GM12878 (cell line): ENCODE measurements at regions not wholly inside any gene's neighbourhood (a gene's known extent, or its start where the extent isn't known, plus 50 kb on each side); places are given as distances from the start of the nearest gene placed in this dataset.

Source experiments
- BHLHE40 ChIP-seq, 2 experiments: fragments of 450-650 bp in 1 of 2; IDR thresholded peaks; 2 replicates each; pipeline ENCODE4 v1.6.1; 2011 to 2017; ENCODE audit warnings: low read depth in 2 of 2, borderline replicate concordance in 1 of 2, improper control_type of control experiment in 1 of 2, low read length in 1 of 2, mild to moderate bottlenecking in 1 of 2
- CTCF ChIP-seq, 3 experiments: IDR thresholded peaks in 2 of 3; conservative IDR thresholded peaks in 1 of 3; 2 replicates each; pipeline ENCODE4 v1.5.1; 2011; ENCODE audit warnings: low read depth in 3 of 3, low read length in 3 of 3, mild to moderate bottlenecking in 3 of 3, control low read depth in 2 of 3, moderate library complexity in 2 of 3, inconsistent platforms in 1 of 3, mixed read lengths in 1 of 3; ENCODE audit not compliant: control insufficient read depth in 2 of 3, insufficient read depth in 1 of 3; ENCODE audit errors: extremely low read depth in 1 of 3
- JUND ChIP-seq: IDR thresholded peaks from 2 replicates; pipeline ENCODE4 v1.6.1; 2012; ENCODE audit warnings: low read depth, mild to moderate bottlenecking, low read length, improper control_type of control experiment, moderate library complexity
- MXI1 ChIP-seq: fragments of 150-350 bp; IDR thresholded peaks from 2 replicates; pipeline ENCODE4 v1.6.1; 2011; ENCODE audit warnings: low read depth, mild to moderate bottlenecking, inconsistent platforms, low read length, improper control_type of control experiment
- POLR2A ChIP-seq: IDR thresholded peaks from 2 replicates; pipeline ENCODE4 v1.6.1; 2011; ENCODE audit warnings: low read depth, mild to moderate bottlenecking, low read length
- SIN3A ChIP-seq: IDR thresholded peaks from 2 replicates; pipeline ENCODE4 v1.6.1; 2012; ENCODE audit warnings: low read depth, low read length, improper control_type of control experiment

GRCh38 chr14:38039496-38039895, 168.2 kb upstream of the SSTR1 start:
- no peak for TF ChIP-seq MXI1
- TF ChIP-seq POLR2A, result no peak
- TF ChIP-seq CTCF (IDR thresholded peaks at IDR 0.05 in 2 of 3, conservative IDR thresholded peaks at IDR 0.05 in 1 of 3; ENCODE audit: control insufficient read depth in 2 of 3, extremely low read depth in 1 of 3, insufficient read depth in 1 of 3, low read depth in 3 of 3, low read length in 3 of 3), result no peak
- no peak for TF ChIP-seq JUND
- no peak for TF ChIP-seq BHLHE40 (IDR thresholded peaks at IDR 0.05; ENCODE audit: borderline replicate concordance in 1 of 2, low read depth in 2 of 2, low read length in 1 of 2)
- TF ChIP-seq SIN3A, result no peak
